Lung (tissue), 11 donors: ENCODE measurements at regions not wholly inside any gene's neighbourhood (a gene's known extent, or its start where the extent isn't known, plus 50 kb on each side); places are given as distances from the start of the nearest gene placed in this dataset.
"Not testable (repeated sequence)": the region's sequence is repeated elsewhere in the genome, so short reads cannot be mapped to it uniquely, and the experiment has no call there.

Experiments
- ATAC-seq: fragments of 200-7000 bp; cut with Tn5 transposase; one replicate; pipeline ENCODE4 v1.9.1; 2020; ENCODE audit warnings: moderate number of reproducible peaks; ENCODE audit not compliant: insufficient read depth, low FRiP score
- DNase-seq, 3 donors: peaks; one replicate each; pipeline ENCODE4 v3.0.0-alpha.2; 2013 to 2017
- H3K27ac ChIP-seq, 2 donors: one replicate each; pipeline ENCODE4 v1.5.1; 2013; ENCODE audit warnings: mild to moderate bottlenecking in 2 of 2, moderate library complexity in 2 of 2, control low read depth in 1 of 2, inconsistent platforms in 1 of 2, low read depth in 1 of 2, low read length in 1 of 2
- H3K27me3 ChIP-seq, 3 donors: one replicate each; pipeline ENCODE4 v1.5.1; 2013; ENCODE audit warnings: low read length in 2 of 3; ENCODE audit not compliant: control insufficient read depth in 3 of 3, insufficient read depth in 3 of 3
- H3K36me3 ChIP-seq, 4 donors: one replicate each; pipeline ENCODE4 v1.5.1; 2013; ENCODE audit warnings: low read length in 4 of 4, mild to moderate bottlenecking in 1 of 4, moderate library complexity in 1 of 4; ENCODE audit not compliant: control insufficient read depth in 4 of 4, insufficient read depth in 4 of 4
- H3K4me1 ChIP-seq, 5 donors: one replicate each; pipeline ENCODE4 v1.5.1; 2013; ENCODE audit warnings: low read length in 5 of 5, mild to moderate bottlenecking in 2 of 5, moderate library complexity in 1 of 5; ENCODE audit not compliant: control insufficient read depth in 5 of 5, insufficient read depth in 5 of 5
- H3K4me3 ChIP-seq: one replicate; pipeline ENCODE4 v1.5.1; 2013; ENCODE audit warnings: mild to moderate bottlenecking, control low read depth, moderate library complexity
- H3K9ac ChIP-seq, 2 donors: one replicate each; pipeline ENCODE4 v1.5.1; 2013; ENCODE audit warnings: low read length in 2 of 2, control low read depth in 1 of 2; ENCODE audit not compliant: insufficient read depth in 1 of 2
- H3K9me3 ChIP-seq, 4 donors: one replicate each; pipeline ENCODE4 v1.5.1; 2013; ENCODE audit warnings: low read length in 3 of 4, mild to moderate bottlenecking in 1 of 4, moderate library complexity in 1 of 4; ENCODE audit not compliant: control insufficient read depth in 4 of 4, insufficient read depth in 3 of 4
- WGBS, 2 donors: extraction: QIAGEN DNeasy Blood & Tissue Kit; methylation state at CpG; one replicate each; pipeline ENCODE4 v1.1.7; 2013; 5-methylcytosine and 5-hydroxymethylcytosine counted together
- TF ChIP-seq, protein P1 (sequence below): IDR thresholded peaks from 2 replicates; pipeline ENCODE4 v1.5.1; 2012; ENCODE audit warnings: mild to moderate bottlenecking; ENCODE audit errors: control extremely low read depth, extremely low read depth
- donor health status: control.
- donor health status: control.
- donor health status: Bipolar disorder and iron deficiency.
- donor health status: healthy.
- donor health status: DM: yes; HTN: yes; CAD: no.

DNA sequence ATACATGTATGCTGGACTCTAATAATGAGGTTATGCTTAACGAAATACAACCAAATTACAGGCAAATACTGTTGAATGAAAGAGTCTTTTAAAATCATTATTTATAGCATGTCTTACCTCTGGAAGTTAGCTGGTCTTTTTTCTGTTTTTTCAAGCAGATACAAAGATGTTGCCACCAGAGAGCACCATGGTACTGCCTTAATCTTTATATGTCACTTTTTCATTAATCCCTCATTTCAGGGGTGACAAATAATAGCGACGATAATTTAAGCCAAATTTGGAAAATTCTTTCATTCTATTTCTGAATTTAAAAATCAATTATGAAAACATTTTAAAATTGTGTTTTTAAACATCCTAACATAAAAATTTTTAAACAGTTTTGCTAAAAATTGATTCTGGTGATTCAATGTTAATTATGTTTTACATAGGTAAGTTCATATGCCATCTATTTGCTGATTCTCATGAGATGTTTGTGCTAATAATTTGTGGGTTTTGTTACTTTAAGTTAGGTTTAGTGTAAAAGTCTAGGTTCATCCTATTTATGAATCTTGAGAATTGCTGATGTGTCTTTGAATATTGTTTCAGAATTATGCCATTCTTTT, 379.3 kb upstream of the SGCG start:
- H3K4me1 ChIP-seq, result no peaks in the 10 kb centered on the region
- TF ChIP-seq, protein P1, sequence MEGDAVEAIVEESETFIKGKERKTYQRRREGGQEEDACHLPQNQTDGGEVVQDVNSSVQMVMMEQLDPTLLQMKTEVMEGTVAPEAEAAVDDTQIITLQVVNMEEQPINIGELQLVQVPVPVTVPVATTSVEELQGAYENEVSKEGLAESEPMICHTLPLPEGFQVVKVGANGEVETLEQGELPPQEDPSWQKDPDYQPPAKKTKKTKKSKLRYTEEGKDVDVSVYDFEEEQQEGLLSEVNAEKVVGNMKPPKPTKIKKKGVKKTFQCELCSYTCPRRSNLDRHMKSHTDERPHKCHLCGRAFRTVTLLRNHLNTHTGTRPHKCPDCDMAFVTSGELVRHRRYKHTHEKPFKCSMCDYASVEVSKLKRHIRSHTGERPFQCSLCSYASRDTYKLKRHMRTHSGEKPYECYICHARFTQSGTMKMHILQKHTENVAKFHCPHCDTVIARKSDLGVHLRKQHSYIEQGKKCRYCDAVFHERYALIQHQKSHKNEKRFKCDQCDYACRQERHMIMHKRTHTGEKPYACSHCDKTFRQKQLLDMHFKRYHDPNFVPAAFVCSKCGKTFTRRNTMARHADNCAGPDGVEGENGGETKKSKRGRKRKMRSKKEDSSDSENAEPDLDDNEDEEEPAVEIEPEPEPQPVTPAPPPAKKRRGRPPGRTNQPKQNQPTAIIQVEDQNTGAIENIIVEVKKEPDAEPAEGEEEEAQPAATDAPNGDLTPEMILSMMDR, result no peak
- peak overlapping the region in 1 of 2 donors; percentile 20 for H3K9ac ChIP-seq
- peak; percentile 27 for ATAC-seq
- 52 to 54% methylated on average over 3 of the region's 3 CpGs for WGBS, 2 donors
- DNase-seq, result peak in 2 of 3 donors; percentile 66 to 69
- H3K27me3 ChIP-seq, result no peaks in the 10 kb centered on the region
- H3K27ac ChIP-seq, result no peak overlapping the region
- H3K4me3 ChIP-seq, result no peak overlapping the region
- no peaks in the 10 kb centered on the region for H3K9me3 ChIP-seq
- H3K36me3 ChIP-seq, result no peaks in the 10 kb centered on the region

DNA sequence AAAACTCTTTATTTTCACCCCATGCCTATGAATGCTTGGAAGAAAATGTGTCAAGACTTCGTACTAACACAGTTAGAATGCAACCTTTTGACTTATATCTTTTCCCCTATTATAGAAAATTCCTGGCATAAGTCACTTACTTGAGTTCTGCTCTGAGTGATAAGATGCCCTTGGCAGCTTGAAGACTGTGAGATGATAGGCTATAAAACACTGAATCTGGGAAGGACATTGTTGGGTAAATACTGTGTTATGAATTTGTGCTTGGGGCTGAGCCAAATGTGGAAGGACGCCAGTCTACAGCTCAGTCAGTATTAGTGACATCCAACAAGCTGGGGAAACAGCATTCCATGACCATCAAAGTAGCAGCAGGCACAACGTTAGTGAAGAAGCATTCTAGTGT, 368.0 kb upstream of the SGCG start:
- no peaks in the 10 kb centered on the region for H3K9me3 ChIP-seq
- H3K9ac ChIP-seq, result no peak overlapping the region
- 21 to 50% methylated on average over 3 of the region's 3 CpGs for WGBS, 2 donors
- ATAC-seq (peak; percentile 27), DNase-seq (peak; percentile 61 to 80 (median 77))
- TF ChIP-seq, protein P1, result no peak
- H3K4me1 ChIP-seq, result peaks cover 0 to 20% (median 0%) of the 10 kb centered on the region in 5 donors
- no peaks in the 10 kb centered on the region for H3K36me3 ChIP-seq
- H3K4me3 ChIP-seq, result no peak overlapping the region
- H3K27ac ChIP-seq, result no peak overlapping the region
- H3K27me3 ChIP-seq, result no peaks in the 10 kb centered on the region

DNA sequence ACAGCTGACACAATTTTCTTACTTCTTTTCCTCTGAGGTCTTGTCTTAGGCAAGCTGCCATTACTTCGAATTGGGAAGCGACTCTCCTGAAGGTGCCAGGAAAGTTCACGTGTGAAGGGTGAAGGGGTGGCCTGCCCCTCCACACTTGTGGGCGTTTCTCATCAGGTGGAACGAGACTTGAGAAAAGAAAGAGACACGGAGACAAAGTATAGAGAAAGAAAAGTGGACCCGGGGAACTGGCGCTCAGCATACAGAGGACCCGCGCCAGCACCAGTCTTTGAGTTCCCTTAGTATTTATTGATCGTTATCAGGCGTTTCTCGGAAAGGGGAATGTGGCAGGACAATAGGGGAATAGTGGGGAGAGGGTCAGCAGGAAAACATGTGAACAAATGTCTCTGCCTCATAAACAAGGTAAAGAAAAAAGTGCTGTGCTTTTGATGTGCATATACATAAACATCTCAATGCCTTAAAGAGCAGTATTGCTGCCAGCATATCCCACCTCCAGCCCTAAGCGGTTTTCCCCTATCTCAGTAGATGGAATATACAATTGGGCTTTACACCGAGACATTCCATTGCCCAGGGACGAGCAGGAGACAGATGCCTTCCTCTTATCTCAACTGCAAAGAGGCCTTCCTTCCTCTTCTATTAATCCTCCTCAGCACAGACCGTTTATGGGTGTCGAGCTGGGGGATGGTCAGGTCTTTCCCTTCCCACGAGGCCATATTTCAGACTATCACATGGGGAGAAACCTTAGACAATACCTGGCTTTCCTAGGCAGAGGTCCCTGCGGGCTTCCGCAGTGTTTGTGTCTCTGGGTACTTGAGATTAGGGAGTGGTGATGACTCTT, 367.0 kb upstream of the SGCG start:
- H3K27me3 ChIP-seq, H3K4me3 ChIP-seq, H3K27ac ChIP-seq, ATAC-seq, H3K9ac ChIP-seq, H3K36me3 ChIP-seq, H3K9me3 ChIP-seq: not testable (repeated sequence)
- peaks cover 0 to 20% (median 0%) of the 10 kb centered on the region in 5 donors for H3K4me1 ChIP-seq
- DNase-seq, result peak in 2 of 3 donors; percentile 39 to 49
- 13 to 24% methylated on average over 21 of the region's 21 CpGs for WGBS, 2 donors

DNA sequence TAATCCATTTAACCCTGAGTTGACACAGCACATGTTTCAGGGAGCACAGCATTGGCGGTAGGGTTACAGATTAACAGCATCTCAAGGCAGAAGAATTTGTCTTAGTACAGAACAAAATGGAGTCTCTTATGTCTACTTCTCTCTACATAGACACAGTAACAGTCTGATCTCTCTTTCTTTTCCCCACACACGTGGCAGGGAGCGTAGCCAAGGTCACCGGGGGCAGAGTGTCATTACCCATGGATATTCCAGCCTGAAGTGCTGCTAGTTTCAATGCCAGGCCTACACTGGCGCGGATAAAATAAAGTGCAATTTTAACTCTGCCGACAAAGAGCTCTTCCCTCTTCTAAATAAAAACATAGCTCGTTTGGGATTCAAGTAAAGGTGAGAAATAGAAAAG, 366.3 kb upstream of the SGCG start:
- H3K36me3 ChIP-seq, DNase-seq, H3K9ac ChIP-seq, ATAC-seq, H3K4me3 ChIP-seq, H3K27ac ChIP-seq, H3K9me3 ChIP-seq, H3K27me3 ChIP-seq: not testable (repeated sequence)
- WGBS, 2 donors, result 48 to 76% methylated on average over 8 of the region's 8 CpGs
- peaks cover 0 to 20% (median 0%) of the 10 kb centered on the region in 5 donors for H3K4me1 ChIP-seq
